Gastrocnemius medialis (tissue), 4 donors: ENCODE measurements at regions not wholly inside any gene's neighbourhood (a gene's known extent, or its start where the extent isn't known, plus 50 kb on each side); places are given as distances from the start of the nearest gene placed in this dataset.

Experiments used
- POLR2A ChIP-seq, 2 donors: fragments of 450-650 bp; IDR thresholded peaks; one replicate each; pipeline ENCODE4 v1.6.1; 2017; ENCODE audit warnings: antibody characterized with exemption in 2 of 2, mild to moderate bottlenecking in 2 of 2, moderate library complexity in 2 of 2
- TF ChIP-seq, protein P1 (sequence below), 5 experiments: fragments of 450-650 bp in 3 of 5; fragments of 200-600 bp in 2 of 5; sonication (generic) in 2 of 5; IDR thresholded peaks in 4 of 5; conservative IDR thresholded peaks in 1 of 5; 1 replicate in 4 of 5; 2 replicates in 1 of 5; pipeline ENCODE4 v1.5.1; 2016 to 2019; ENCODE audit warnings: antibody characterized with exemption in 5 of 5, mild to moderate bottlenecking in 3 of 5, moderate library complexity in 3 of 5

DNA sequence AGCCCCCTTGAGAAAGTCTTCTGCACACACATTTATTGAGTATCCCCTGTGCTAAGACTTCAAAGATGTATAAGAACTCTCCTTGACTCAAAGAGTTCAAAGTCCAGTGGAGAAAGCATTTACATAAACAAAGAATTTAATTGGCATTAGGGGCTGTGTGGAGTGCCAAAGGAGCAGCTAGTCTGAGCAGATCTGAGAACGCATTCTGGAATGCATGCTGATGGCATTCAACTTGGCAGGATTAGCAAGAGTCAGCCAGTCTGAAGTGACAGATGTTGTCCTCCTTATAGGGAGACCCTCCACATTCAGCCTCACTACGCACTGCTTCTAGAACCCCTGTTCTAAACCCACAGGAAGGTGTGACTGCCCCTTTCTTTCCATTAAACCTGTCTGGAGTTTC is 191.5 kb downstream of the RAD51AP2 start:
- TF ChIP-seq, protein P1, sequence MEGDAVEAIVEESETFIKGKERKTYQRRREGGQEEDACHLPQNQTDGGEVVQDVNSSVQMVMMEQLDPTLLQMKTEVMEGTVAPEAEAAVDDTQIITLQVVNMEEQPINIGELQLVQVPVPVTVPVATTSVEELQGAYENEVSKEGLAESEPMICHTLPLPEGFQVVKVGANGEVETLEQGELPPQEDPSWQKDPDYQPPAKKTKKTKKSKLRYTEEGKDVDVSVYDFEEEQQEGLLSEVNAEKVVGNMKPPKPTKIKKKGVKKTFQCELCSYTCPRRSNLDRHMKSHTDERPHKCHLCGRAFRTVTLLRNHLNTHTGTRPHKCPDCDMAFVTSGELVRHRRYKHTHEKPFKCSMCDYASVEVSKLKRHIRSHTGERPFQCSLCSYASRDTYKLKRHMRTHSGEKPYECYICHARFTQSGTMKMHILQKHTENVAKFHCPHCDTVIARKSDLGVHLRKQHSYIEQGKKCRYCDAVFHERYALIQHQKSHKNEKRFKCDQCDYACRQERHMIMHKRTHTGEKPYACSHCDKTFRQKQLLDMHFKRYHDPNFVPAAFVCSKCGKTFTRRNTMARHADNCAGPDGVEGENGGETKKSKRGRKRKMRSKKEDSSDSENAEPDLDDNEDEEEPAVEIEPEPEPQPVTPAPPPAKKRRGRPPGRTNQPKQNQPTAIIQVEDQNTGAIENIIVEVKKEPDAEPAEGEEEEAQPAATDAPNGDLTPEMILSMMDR (IDR thresholded peaks at IDR 0.05 in 4 of 5, conservative IDR thresholded peaks at IDR 0.05 in 1 of 5), result no peak
- TF ChIP-seq POLR2A (IDR thresholded peaks at IDR 0.05), result no peak
